Stimulated activated CD8-positive, alpha-beta memory T cell treated with anti-CD3 and anti-CD28 coated beads, Interleukin-4, amount 100 ng/mL, for 4 hours (primary cell): ENCODE measurements at regions not wholly inside any gene's neighbourhood (a gene's known extent, or its start where the extent isn't known, plus 50 kb on each side); places are given as distances from the start of the nearest gene placed in this dataset.
"Not testable (repeated sequence)": the region's sequence is repeated elsewhere in the genome, so short reads cannot be mapped to it uniquely, and the experiment has no call there.

Experiments
- DNase-seq, 2 donors: peaks; one replicate each; pipeline ENCODE4 v3.0.0-alpha.2; 2020; ENCODE audit warnings: low read depth in 2 of 2, low spot score in 1 of 2

DNA sequence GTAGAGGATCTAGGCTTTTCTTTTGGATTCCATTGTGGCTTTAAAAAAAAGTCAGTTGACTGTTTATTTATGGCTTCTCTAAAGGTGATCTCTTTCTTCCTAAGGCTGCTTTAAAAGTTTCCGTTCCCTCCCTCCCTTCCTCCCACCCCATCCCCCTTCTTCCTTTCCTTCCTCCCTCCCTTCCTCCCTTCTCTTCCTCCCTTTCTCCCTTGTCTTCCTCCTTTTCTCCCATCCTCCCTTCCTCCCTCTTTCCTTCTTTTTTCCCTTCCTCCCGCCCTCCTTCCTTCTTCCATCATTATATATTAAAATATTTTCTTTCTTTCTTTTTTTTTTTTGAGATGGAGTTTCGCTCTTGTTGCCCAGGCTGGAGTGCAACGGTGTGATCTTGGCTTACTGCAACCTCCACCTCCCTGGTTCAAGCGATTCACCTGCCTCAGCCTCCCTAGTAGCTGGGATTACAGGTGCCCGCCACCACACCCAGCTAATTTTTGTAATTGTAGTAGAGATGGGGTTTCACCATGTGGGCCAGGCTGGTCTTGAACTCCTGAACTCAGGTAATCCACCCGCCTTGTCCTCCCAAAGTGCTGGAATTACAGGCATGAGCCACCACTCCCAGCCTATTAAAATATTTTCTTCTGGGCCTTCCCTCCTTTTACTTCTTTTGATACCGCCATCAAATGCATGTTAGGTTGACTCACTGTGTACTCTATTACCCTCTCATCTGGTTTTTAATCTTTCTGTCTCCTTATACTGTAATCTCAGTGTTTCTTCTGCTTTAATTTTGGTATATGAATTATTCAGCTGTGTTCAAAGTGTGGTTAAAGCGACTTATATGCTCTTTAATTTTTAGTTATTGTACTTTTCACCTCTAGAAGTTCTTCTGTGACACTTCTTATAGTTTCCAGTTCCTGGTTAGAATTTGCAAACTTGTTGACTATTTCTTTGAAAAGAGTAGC, 59.2 kb upstream of the ATP5PO start:
- no peak for DNase-seq

DNA sequence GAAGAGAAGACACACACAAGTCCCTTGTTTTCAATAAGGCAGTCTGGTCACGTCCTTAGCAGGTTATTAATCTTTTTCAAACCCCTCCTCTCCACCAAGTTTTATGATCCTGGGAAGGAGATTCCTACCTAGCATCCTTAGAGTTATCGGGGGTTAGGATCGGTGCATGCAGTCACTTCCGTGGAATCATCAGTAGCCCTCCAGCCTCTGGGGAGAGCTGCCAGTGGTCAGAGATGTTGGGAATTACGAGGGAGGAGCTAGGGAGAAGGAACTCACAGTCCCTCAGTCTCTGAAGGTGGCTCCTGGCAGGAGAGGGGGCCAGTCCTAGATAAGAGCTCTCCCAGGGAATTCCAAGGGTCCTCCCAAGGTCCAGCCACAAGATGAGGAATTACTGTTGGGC, 57.7 kb upstream of the ATP5PO start:
- DNase-seq: no peak

DNA sequence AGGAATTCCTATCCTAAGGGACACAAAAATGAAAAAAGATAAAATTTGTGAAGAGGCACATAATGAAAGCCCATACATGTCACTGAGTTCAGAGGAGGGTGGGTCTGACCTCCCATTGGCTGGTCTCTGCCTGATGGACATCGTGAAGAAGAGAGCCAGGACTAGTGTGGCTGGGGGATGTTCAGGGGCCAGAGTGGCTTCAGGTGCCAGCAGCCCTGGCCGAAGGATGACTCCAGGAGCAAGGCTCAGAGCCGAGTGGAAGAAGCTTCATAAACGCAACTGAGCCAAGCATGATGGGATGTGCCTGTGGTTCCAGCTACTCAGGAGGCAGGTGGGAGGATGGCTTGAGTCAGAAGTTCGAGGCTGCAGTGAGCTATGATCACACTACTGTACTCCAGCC, 56.9 kb upstream of the ATP5PO start:
- no peak for DNase-seq

DNA sequence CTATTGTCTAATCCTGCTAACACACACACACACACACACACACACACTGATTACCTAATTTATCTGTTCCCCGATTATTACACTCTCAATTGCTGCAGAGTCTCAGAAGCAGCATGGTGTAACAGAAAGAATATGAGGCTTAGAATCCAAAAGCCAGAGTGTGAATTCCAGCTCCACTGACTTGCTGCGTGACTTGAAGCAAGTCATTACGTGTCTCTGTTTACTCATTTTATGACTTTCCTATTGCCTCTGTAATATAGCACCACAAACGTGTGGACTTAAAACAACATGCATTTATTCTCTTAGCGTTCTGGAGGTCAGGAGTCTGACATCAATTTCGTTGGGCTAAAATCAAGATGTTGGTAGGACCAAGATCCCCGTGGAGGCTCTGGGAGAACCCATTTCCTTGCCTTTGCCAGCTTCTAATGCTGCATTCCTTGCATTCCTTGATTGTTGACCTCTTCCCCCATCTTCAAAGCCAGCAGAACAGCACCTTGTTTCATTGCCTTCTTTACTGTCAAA, 55.9 kb upstream of the ATP5PO start:
- no peak for DNase-seq

GRCh38 chr21:33969581-33969980, 54.0 kb upstream of the ATP5PO start:
- no peak for DNase-seq

DNA sequence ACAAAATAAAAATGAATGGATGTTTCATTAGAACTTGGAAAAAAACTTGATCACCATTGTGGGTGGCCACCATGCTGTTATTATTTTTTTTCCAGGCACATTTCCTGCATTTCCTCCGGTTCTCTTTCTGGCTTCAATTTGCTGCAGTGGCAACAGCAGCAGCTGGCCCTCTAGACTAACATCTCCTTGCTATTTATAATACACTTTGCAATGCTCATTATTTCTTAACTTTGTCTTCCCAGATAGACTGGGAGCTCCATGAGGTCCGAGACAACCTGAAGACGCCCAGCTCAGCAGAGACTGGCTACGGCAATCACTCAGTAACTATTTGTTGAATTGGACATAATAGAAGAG, 53.4 kb upstream of the ATP5PO start:
- no peak for DNase-seq

DNA sequence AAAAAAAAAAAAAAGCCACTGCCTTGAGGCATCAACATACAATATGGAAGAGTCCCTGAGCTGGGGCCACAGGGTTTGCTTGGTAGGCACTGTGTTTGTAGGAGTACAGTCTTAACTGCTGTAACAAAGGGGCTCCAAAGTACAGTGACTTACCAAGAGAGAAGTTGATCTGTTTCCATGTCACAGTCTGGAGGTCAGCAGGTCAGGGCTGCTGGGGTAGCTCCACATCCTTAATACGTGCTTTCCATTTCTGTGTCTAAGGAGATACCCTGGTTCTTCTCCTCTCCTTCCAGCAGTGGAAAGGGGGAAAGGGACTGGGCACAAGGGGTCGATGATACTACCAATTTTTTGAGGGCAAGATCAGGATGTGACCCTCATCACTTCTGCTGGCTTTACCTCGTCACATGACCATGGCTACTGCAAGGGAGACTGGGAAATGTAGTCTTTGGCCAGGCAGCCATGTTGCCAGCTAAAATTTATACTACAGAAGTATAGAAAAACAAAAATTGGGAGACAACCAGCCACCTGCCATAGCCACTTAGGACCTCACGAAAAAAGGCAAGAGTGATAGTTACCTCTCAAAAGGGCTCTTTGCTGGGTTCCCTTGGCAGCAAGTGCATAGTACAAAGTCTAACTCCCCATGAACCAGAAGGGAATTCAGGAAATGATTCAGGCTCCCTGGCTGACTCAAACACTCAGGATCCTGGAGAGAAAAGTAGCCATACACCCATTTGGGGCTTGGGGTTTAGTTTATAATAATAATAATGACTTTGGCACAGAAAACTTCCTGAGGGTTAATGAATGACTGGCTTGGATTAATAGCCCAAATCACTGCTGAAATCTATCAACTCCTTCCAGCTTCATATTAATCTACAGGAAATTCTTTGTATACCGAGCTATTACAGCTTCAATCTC, 52.7 kb upstream of the ATP5PO start:
- no peak for DNase-seq

- no peak for DNase-seq
These were observed 51.5 kb upstream of the ATP5PO start for GRCh38 chr21:33967086-33967571.

GRCh38 chr21:33966324-33966949, 50.8 kb upstream of the ATP5PO start:
- DNase-seq: no peak

GRCh38 chr21:33965662-33966061, 50.1 kb upstream of the ATP5PO start:
- DNase-seq: not testable (repeated sequence)
